Stimulated activated CD4-positive, alpha-beta T cell treated with anti-CD3 and anti-CD28 coated beads, Interleukin-15, amount 100 ng/mL, for 24 hours (primary cell): ENCODE measurements at regions not wholly inside any gene's neighbourhood (a gene's known extent, or its start where the extent isn't known, plus 50 kb on each side); places are given as distances from the start of the nearest gene placed in this dataset.
"Not testable (repeated sequence)": the region's sequence is repeated elsewhere in the genome, so short reads cannot be mapped to it uniquely, and the experiment has no call there.

Source experiments
- DNase-seq: peaks from one replicate; pipeline ENCODE4 v3.0.0-alpha.2; 2020

- no peak for DNase-seq
Observed at GRCh38 chr5:168121138-168121494, 170.3 kb upstream of the WWC1 start.

- no peak for DNase-seq
Observed at GRCh38 chr5:168123631-168124528, 167.6 kb upstream of the WWC1 start.

DNA sequence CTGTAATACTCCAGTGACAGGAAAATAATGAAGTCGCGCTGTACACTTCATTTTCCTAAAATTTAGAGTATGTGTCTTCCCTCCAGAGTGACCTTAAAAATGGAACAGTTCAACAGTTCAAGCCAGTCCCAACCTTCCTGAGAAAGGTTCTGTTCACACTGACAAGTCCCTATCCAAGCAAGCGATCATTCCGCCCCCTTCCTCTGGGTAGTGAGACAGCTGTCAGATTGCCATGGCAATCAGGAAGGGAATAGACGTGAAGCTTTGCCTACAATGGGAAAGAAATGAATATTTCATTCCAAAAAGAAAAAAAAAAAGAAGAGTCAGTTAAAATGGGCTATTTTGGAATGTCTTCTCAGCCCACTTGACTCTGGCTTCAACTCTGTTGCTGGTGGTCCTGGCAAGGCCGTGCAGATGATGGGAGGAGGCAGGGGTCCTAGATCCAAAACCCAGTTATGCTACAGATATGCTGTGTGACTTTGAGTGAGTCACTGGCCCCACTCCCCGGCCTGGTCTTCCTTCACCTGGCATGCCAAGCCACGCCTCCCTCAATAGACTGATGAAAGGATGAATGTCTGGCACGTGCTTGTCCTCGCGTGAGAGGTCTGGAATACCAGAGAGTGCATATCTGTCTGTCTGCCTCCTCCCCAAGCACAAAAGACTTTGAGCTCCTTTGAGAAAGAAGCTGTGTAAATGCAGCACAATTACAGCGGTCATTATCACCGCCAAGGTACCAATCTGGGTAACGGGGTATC, 165.8 kb upstream of the WWC1 start:
- DNase-seq: no peak

- no peak for DNase-seq
Observed at GRCh38 chr5:168126606-168127005, 164.8 kb upstream of the WWC1 start.

DNA sequence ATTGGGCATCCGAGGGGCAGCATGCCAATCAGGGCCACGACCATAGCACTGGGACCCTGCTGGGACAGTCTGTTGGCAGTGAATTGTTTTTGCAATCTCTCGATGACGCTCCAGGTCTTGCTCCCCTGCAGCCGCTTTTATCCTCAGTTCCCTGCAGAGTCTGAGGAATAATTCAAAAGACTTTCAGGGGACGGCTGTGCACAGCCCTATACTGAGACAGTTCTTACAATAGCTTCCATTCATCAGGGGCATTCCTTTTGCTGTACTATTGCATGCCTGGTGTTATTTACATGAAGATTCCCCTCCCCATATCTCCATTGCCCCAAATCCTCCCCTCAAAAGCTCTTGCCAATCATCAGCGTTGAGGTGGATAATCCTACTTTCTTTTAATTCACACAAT, 163.3 kb upstream of the WWC1 start:
- DNase-seq: no peak

- no peak for DNase-seq
Observed at GRCh38 chr5:168128557-168128956, 162.9 kb upstream of the WWC1 start.

GRCh38 chr5:168131519-168131918, 159.9 kb upstream of the WWC1 start:
- no peak for DNase-seq

DNA sequence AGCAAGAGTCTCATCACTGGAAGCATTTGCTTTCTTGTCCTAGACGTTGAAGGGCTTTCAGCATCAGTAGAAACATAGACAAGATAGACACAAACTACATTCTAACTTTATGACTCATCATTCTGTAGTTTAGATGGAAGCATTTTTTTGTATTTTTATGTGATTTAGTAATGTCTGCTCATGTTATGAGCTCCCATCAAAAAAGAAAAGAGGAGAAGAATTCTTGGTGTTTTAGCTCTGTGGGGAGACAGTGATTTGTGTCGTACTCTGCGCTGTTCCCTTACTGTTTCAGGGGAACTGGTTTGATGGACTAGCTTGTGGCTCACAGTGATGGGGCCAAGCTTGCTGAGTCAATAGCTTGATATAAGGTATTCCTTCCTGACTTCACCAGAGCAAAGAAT, 159.2 kb upstream of the WWC1 start:
- no peak for DNase-seq

DNA sequence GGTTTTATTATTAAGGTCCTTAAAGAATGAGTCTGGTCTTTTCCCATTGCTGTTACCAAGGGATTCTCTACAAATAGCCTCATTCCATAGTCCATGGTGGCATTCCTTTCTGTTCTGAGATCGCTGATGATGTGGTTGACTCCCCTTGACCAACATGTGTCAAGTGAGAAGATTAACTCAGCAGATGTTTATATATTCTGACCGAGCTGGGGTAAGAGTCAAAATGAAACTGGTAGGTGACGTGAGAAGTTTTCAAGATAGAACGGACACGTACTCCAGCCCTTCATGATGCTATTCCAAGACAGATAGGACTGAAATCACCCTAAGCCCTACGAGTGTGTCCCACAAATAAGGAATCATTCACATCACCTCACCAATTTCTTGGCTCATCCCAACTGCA, 155.5 kb upstream of the WWC1 start:
- no peak for DNase-seq

GRCh38 chr5:168136340-168136739, 155.1 kb upstream of the WWC1 start:
- no peak for DNase-seq

DNA sequence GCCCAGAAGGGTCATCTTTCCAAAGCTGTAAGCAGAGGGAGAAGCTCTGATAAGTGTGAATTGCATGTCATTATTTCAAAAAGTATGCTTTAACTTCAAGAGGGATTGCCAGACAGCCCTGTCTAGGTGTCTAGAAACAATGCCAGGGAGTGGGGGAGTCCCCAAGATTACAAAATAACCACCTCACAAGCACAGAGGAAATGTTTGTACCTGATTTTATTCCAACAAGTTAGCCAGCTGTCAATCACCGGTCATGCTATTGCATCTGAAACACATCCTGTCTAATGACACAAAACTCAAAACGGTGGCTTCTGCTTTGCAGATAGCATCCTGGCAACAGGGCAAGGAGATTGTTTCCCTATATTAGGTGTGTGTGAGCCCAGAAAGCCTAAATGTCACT, 154.2 kb upstream of the WWC1 start:
- no peak for DNase-seq

DNA sequence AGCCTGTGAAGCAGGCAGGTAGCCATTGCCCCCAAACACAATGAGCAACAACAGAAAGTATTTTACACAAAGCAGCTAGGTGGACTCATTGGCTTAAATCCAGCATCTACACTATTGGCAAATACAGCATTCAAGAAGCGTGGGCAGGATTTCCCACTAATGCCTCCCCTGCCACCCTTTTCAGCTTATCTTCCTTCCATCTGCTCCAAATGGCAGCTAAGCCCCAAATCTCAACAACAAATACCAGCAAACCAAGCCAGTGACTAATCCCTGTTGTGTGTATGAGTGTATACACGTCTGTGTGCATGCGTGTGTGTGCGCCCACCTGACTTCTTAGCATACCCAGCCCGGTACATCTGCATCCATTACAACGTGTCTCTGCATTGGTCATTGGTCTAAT, 151.2 kb upstream of the WWC1 start:
- no peak for DNase-seq

- DNase-seq: no peak
Observed at GRCh38 chr5:168142402-168142801, 149.0 kb upstream of the WWC1 start.

DNA sequence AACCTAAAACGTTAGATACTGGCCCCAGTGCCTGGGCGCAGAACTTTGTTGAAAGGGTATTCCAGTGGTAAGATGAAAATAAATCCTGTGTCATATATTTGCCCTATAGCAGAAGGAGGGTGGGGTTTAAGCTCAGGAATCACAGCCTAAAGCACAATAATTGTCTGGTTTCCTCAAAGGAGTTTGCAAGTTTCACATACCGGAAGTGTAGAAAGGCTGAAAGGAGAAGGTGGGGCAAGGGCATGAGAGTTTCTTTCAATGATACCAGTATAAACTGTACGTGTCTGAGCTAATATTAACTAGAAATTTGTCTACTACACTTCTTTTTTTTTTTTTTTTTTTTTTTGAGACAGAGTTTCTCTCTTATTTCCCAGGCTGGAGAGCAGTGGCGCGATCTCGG, 147.9 kb upstream of the WWC1 start:
- DNase-seq: not testable (repeated sequence)

DNA sequence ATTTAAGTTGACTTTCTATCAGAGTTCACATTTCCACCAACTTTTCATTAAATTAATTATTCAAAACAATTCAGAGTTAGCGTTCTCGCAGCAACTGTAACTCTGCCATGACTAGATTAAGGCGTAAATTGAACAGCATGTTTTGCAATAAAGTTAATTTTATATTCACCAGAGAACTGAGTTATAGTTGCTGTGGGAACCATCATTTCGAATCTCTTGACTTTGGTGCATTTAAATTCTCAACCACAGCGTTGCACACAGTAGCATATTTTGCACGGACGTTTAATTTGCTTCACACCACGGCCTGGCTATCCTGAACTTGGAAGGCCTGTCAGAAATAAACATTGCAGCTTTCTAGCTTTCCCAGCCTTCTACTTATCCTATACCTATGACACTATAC, 144.3 kb upstream of the WWC1 start:
- no peak for DNase-seq

GRCh38 chr5:168147568-168148360, 143.7 kb upstream of the WWC1 start:
- no peak for DNase-seq

DNA sequence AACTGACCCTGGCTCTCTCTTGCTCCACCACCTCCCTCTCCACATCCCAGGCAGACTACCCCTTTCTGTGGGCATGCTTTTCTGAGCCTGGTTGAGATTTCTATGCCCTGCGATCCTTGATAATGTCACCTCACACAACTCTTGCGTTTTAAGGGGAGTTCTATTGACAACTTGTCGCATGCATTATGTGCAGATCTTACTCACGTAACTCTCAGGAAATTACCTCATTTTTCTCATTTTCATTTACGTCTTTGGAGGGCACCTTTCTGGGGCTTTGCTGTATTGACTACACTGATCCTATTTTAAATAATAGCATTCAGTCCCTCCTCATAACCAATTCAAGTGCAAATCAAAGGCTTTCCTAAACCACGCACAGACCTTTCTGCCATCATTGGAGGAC, 140.4 kb upstream of the WWC1 start:
- DNase-seq: no peak

- no peak for DNase-seq
Observed at GRCh38 chr5:168152660-168153059, 138.8 kb upstream of the WWC1 start.

GRCh38 chr5:168153263-168153875, 138.1 kb upstream of the WWC1 start:
- no peak for DNase-seq

DNA sequence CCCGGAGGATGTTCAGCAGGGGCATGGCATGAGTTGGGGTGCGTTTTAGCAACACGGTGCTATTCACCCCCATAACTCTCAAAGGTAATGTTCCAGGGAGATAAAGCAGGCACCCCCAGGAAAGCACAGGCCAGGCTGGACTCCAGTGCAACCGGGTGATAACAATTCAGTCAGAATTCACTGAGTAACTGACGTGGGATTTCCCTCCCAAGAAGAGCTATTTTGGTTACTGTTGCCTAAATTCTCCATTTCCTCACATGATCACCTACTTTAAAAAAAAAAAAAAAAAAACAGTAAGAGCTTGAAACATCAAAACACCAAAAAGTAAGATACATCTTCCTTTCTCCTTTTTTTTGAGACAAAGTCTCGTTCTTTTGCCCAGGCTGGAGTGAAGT, 137.6 kb upstream of the WWC1 start:
- DNase-seq: no peak

DNA sequence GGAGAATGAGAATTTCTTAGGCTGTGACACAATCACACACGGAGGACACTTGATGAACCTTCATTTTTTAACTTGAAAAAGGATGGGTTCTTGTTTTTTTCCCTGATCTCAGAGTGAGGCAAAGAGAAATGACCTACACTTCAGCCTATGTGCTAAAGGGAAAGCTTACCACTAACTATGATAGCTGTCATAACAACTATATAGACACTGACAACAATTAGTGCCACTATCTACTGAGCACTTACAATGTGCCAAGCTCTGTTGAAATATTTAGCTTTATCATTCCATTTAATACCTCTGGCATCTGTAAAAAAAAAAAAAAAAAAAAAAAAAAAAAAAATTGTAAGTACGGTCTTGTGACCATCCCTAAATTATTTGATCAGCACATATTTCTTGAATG, 135.9 kb upstream of the WWC1 start:
- DNase-seq: no peak

GRCh38 chr5:168156170-168156569, 135.3 kb upstream of the WWC1 start:
- no peak for DNase-seq

GRCh38 chr5:168157141-168157540, 134.3 kb upstream of the WWC1 start:
- no peak for DNase-seq
